Superior temporal gyrus (tissue), 1 donor: ENCODE measurements at regions not wholly inside any gene's neighbourhood (a gene's known extent, or its start where the extent isn't known, plus 50 kb on each side); places are given as distances from the start of the nearest gene placed in this dataset.

Source experiments
- DNase-seq: peaks from one replicate; pipeline ENCODE4 v3.0.0-alpha.2; 2016; ENCODE audit errors: extremely low spot score

- no peak for DNase-seq
Observed at GRCh38 chr7:42378149-42378548, 141.1 kb upstream of the GLI3 start.

- DNase-seq: no peak
Observed at GRCh38 chr7:42373285-42373684, 136.3 kb upstream of the GLI3 start.

GRCh38 chr7:42372479-42372878, 135.5 kb upstream of the GLI3 start:
- no peak for DNase-seq

- DNase-seq: no peak
Observed at GRCh38 chr7:42359946-42360345, 122.9 kb upstream of the GLI3 start.

GRCh38 chr7:42351316-42351935, 114.4 kb upstream of the GLI3 start:
- DNase-seq: no peak

- no peak for DNase-seq
Observed at GRCh38 chr7:42350801-42351200, 113.8 kb upstream of the GLI3 start.

GRCh38 chr7:42348631-42349030, 111.6 kb upstream of the GLI3 start:
- no peak for DNase-seq

- DNase-seq: no peak
Observed at GRCh38 chr7:42348071-42348470, 111.1 kb upstream of the GLI3 start.

GRCh38 chr7:42347616-42348015, 110.6 kb upstream of the GLI3 start:
- DNase-seq: no peak

GRCh38 chr7:42345478-42346299, 108.7 kb upstream of the GLI3 start:
- no peak for DNase-seq

- no peak for DNase-seq
Observed at GRCh38 chr7:42344198-42344755, 107.3 kb upstream of the GLI3 start.

GRCh38 chr7:42342381-42342780, 105.4 kb upstream of the GLI3 start:
- DNase-seq: no peak

GRCh38 chr7:42340436-42340835, 103.4 kb upstream of the GLI3 start:
- DNase-seq: no peak

- no peak for DNase-seq
Observed at GRCh38 chr7:42338916-42339540, 102.0 kb upstream of the GLI3 start.

GRCh38 chr7:42338231-42338915, 101.4 kb upstream of the GLI3 start:
- DNase-seq: no peak

GRCh38 chr7:42337225-42337905, 100.4 kb upstream of the GLI3 start:
- DNase-seq: no peak

- no peak for DNase-seq
Observed at GRCh38 chr7:42332605-42333222, 95.7 kb upstream of the GLI3 start.

GRCh38 chr7:42319631-42320030, 82.6 kb upstream of the GLI3 start:
- no peak for DNase-seq

GRCh38 chr7:42315631-42316030, 78.6 kb upstream of the GLI3 start:
- no peak for DNase-seq

GRCh38 chr7:42315103-42315502, 78.1 kb upstream of the GLI3 start:
- no peak for DNase-seq

GRCh38 chr7:42314696-42315095, 77.7 kb upstream of the GLI3 start:
- DNase-seq: no peak
